HEK293 (cell line): ENCODE measurements at regions not wholly inside any gene's neighbourhood (a gene's known extent, or its start where the extent isn't known, plus 50 kb on each side); places are given as distances from the start of the nearest gene placed in this dataset.
A peak's percentile ranks its signal among the peaks of the same experiment; 100 is the strongest.

Experiments used
- KLF7 ChIP-seq: fragments of 450-650 bp; formaldehyde crosslinking; IDR thresholded peaks from 2 replicates; pipeline ENCODE4 v1.5.1; 2016; ENCODE audit warnings: missing biosample characterization, missing genetic modification characterization, borderline replicate concordance
- MEIS1 ChIP-seq: sonication (generic); formaldehyde crosslinking; IDR thresholded peaks from 2 replicates; pipeline ENCODE4 v1.8.1; 2022; ENCODE audit warnings: missing genetic modification reagents, mild to moderate bottlenecking, borderline replicate concordance
- MZF1 ChIP-seq: fragments of 450-650 bp; formaldehyde crosslinking; IDR thresholded peaks from 2 replicates; pipeline ENCODE4 v1.5.1; 2017; ENCODE audit warnings: missing biosample characterization, missing genetic modification characterization, borderline replicate concordance
- OVOL3 ChIP-seq: fragments of 450-650 bp; formaldehyde crosslinking; IDR thresholded peaks from 2 replicates; pipeline ENCODE4 v1.5.1; 2016; ENCODE audit warnings: missing biosample characterization, missing genetic modification characterization
- SP3 ChIP-seq: fragments of 450-650 bp; formaldehyde crosslinking; IDR thresholded peaks from 2 replicates; pipeline ENCODE4 v1.5.1; 2016; ENCODE audit warnings: missing biosample characterization, missing genetic modification characterization
- ZBTB7A ChIP-seq: fragments of 450-650 bp; formaldehyde crosslinking; IDR thresholded peaks from 2 replicates; pipeline ENCODE4 v1.5.1; 2016; ENCODE audit warnings: low read depth, missing biosample characterization, missing genetic modification characterization
- ZFP41 ChIP-seq: fragments of 450-650 bp; formaldehyde crosslinking; IDR thresholded peaks from 2 replicates; pipeline ENCODE4 v1.5.1; 2016; ENCODE audit warnings: missing biosample characterization, missing genetic modification characterization, borderline replicate concordance
- ZNF132 ChIP-seq: fragments of 450-650 bp; formaldehyde crosslinking; IDR thresholded peaks from 2 replicates; pipeline ENCODE4 v1.5.1; 2017; ENCODE audit warnings: missing biosample characterization, missing genetic modification characterization, borderline replicate concordance
- ZNF157 ChIP-seq: fragments of 450-650 bp; formaldehyde crosslinking; IDR thresholded peaks from 2 replicates; pipeline ENCODE4 v1.5.1; 2016; ENCODE audit warnings: missing biosample characterization, missing genetic modification characterization
- ZNF2 ChIP-seq: fragments of 450-650 bp; formaldehyde crosslinking; IDR thresholded peaks from 2 replicates; pipeline ENCODE4 v1.5.1; 2016; ENCODE audit warnings: missing biosample characterization, missing genetic modification characterization
- ZNF202 ChIP-seq: fragments of 450-650 bp; formaldehyde crosslinking; IDR thresholded peaks from 2 replicates; pipeline ENCODE4 v1.5.1; 2016; ENCODE audit warnings: missing biosample characterization, missing genetic modification characterization, borderline replicate concordance
- ZNF311 ChIP-seq: fragments of 450-650 bp; formaldehyde crosslinking; IDR thresholded peaks from 2 replicates; pipeline ENCODE4 v1.5.1; 2017; ENCODE audit warnings: missing biosample characterization, missing genetic modification characterization, borderline replicate concordance
- ZNF473 ChIP-seq: fragments of 450-650 bp; formaldehyde crosslinking; IDR thresholded peaks from 2 replicates; pipeline ENCODE4 v1.5.1; 2017; ENCODE audit warnings: missing biosample characterization, missing genetic modification characterization
- ZNF621 ChIP-seq: fragments of 450-650 bp; formaldehyde crosslinking; IDR thresholded peaks from 2 replicates; pipeline ENCODE4 v1.5.1; 2017; ENCODE audit warnings: missing biosample characterization, missing genetic modification characterization
- ZNF670 ChIP-seq: fragments of 450-650 bp; formaldehyde crosslinking; IDR thresholded peaks from 2 replicates; pipeline ENCODE4 v1.5.1; 2016; ENCODE audit warnings: missing biosample characterization, missing genetic modification characterization, low read depth
- ZNF747 ChIP-seq: fragments of 450-650 bp; formaldehyde crosslinking; IDR thresholded peaks from 2 replicates; pipeline ENCODE4 v1.5.1; 2016; ENCODE audit warnings: missing biosample characterization, missing genetic modification characterization
- ZNF792 ChIP-seq: fragments of 450-650 bp; formaldehyde crosslinking; IDR thresholded peaks from 2 replicates; pipeline ENCODE4 v1.5.1; 2016; ENCODE audit warnings: missing biosample characterization, missing genetic modification characterization
- TF ChIP-seq, protein P1 (sequence below): fragments of 450-650 bp; formaldehyde crosslinking; IDR thresholded peaks from 2 replicates; pipeline ENCODE4 v1.5.1; 2016; ENCODE audit warnings: missing biosample characterization, missing genetic modification characterization, borderline replicate concordance
- TF ChIP-seq, protein P2 (sequence below): fragments of 450-650 bp; formaldehyde crosslinking; IDR thresholded peaks from 2 replicates; pipeline ENCODE4 v1.5.1; 2016; ENCODE audit warnings: missing biosample characterization, missing genetic modification characterization
- TF ChIP-seq, protein P3 (sequence below): IDR thresholded peaks from 2 replicates; pipeline ENCODE4 v1.6.1; 2011; ENCODE audit warnings: mild to moderate bottlenecking, low read depth, low read length, borderline replicate concordance
- TF ChIP-seq, protein P4 (sequence below): fragments of 450-650 bp; formaldehyde crosslinking; optimal IDR thresholded peaks from 2 replicates; pipeline ENCODE3; 2016; ENCODE audit warnings: missing biosample characterization, mild to moderate bottlenecking, missing genetic modification characterization
- TF ChIP-seq, protein P5 (sequence below): fragments of 450-650 bp; formaldehyde crosslinking; IDR thresholded peaks from 2 replicates; pipeline ENCODE4 v1.5.1; 2017; ENCODE audit warnings: missing biosample characterization, missing genetic modification characterization
- TF ChIP-seq, protein P6 (sequence below): fragments of 450-650 bp; formaldehyde crosslinking; IDR thresholded peaks from 2 replicates; pipeline ENCODE4 v1.5.1; 2016; ENCODE audit warnings: missing biosample characterization, missing genetic modification characterization
- TF ChIP-seq, protein P7 (sequence below): fragments of 450-650 bp; formaldehyde crosslinking; IDR thresholded peaks from 2 replicates; pipeline ENCODE4 v1.5.1; 2016; ENCODE audit warnings: missing biosample characterization, missing genetic modification characterization

DNA sequence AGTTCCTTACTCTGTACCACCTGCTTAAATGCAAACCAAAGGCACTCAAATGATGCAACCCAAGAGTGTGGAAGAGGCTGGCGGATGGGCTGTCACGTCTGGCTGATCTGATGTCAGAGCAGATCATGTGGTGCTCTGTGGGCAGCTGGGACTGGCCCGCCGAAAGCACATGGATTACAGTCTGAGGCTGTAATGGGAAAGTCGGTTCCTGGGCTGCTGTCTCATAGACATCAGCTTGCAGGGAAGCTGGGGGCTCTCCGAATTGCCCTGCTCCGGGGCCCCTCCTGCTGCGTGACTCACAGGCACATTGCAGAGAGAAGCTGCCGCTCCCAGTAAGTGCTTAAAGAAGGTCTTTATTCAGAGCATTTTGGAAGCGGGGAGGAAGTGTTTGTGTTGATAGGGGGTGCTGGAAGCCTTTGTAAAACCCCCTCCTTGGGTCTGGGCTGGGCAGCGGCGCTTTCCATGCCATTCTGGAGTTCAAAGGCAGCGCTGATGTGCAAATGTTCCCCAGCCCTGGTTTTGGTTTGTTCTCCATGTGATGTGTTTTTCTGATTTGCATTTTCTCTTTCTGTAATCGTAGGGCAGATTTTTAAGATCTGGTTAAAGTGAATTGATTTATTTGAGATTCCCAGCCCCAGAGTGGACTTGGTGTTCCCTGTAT, 181.1 kb downstream of the LARP7 start (continued):
- TF ChIP-seq, protein P1, sequence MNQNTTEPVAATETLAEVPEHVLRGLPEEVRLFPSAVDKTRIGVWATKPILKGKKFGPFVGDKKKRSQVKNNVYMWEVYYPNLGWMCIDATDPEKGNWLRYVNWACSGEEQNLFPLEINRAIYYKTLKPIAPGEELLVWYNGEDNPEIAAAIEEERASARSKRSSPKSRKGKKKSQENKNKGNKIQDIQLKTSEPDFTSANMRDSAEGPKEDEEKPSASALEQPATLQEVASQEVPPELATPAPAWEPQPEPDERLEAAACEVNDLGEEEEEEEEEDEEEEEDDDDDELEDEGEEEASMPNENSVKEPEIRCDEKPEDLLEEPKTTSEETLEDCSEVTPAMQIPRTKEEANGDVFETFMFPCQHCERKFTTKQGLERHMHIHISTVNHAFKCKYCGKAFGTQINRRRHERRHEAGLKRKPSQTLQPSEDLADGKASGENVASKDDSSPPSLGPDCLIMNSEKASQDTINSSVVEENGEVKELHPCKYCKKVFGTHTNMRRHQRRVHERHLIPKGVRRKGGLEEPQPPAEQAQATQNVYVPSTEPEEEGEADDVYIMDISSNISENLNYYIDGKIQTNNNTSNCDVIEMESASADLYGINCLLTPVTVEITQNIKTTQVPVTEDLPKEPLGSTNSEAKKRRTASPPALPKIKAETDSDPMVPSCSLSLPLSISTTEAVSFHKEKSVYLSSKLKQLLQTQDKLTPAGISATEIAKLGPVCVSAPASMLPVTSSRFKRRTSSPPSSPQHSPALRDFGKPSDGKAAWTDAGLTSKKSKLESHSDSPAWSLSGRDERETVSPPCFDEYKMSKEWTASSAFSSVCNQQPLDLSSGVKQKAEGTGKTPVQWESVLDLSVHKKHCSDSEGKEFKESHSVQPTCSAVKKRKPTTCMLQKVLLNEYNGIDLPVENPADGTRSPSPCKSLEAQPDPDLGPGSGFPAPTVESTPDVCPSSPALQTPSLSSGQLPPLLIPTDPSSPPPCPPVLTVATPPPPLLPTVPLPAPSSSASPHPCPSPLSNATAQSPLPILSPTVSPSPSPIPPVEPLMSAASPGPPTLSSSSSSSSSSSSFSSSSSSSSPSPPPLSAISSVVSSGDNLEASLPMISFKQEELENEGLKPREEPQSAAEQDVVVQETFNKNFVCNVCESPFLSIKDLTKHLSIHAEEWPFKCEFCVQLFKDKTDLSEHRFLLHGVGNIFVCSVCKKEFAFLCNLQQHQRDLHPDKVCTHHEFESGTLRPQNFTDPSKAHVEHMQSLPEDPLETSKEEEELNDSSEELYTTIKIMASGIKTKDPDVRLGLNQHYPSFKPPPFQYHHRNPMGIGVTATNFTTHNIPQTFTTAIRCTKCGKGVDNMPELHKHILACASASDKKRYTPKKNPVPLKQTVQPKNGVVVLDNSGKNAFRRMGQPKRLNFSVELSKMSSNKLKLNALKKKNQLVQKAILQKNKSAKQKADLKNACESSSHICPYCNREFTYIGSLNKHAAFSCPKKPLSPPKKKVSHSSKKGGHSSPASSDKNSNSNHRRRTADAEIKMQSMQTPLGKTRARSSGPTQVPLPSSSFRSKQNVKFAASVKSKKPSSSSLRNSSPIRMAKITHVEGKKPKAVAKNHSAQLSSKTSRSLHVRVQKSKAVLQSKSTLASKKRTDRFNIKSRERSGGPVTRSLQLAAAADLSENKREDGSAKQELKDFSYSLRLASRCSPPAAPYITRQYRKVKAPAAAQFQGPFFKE (tag by site-specific recombination): no peak
- TF ChIP-seq, protein P2, sequence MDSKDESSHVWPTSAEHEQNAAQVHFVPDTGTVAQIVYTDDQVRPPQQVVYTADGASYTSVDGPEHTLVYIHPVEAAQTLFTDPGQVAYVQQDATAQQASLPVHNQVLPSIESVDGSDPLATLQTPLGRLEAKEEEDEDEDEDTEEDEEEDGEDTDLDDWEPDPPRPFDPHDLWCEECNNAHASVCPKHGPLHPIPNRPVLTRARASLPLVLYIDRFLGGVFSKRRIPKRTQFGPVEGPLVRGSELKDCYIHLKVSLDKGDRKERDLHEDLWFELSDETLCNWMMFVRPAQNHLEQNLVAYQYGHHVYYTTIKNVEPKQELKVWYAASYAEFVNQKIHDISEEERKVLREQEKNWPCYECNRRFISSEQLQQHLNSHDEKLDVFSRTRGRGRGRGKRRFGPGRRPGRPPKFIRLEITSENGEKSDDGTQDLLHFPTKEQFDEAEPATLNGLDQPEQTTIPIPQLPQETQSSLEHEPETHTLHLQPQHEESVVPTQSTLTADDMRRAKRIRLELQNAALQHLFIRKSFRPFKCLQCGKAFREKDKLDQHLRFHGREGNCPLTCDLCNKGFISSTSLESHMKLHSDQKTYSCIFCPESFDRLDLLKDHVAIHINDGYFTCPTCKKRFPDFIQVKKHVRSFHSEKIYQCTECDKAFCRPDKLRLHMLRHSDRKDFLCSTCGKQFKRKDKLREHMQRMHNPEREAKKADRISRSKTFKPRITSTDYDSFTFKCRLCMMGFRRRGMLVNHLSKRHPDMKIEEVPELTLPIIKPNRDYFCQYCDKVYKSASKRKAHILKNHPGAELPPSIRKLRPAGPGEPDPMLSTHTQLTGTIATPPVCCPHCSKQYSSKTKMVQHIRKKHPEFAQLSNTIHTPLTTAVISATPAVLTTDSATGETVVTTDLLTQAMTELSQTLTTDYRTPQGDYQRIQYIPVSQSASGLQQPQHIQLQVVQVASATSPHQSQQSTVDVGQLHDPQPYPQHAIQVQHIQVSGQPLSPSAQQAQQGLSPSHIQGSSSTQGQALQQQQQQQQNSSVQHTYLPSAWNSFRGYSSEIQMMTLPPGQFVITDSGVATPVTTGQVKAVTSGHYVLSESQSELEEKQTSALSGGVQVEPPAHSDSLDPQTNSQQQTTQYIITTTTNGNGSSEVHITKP (tag by site-specific recombination): peak; percentile 91
- no peak for TF ChIP-seq ZFP41 (tag by site-specific recombination)
- TF ChIP-seq KLF7: no peak
- TF ChIP-seq ZNF132 (tag by site-specific recombination): no peak
- TF ChIP-seq, protein P3, sequence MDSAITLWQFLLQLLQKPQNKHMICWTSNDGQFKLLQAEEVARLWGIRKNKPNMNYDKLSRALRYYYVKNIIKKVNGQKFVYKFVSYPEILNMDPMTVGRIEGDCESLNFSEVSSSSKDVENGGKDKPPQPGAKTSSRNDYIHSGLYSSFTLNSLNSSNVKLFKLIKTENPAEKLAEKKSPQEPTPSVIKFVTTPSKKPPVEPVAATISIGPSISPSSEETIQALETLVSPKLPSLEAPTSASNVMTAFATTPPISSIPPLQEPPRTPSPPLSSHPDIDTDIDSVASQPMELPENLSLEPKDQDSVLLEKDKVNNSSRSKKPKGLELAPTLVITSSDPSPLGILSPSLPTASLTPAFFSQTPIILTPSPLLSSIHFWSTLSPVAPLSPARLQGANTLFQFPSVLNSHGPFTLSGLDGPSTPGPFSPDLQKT: no peak
- no peak for TF ChIP-seq MEIS1 (CRISPR knock-in tag)
- no peak for TF ChIP-seq ZNF311
- TF ChIP-seq ZNF621 (tag by site-specific recombination): no peak
- no peak for TF ChIP-seq ZNF202 (tag by site-specific recombination)
- 0 out of 2 replicates have a peak, but pooled peaks have one; percentile 20 for TF ChIP-seq ZNF2
- TF ChIP-seq, protein P4, sequence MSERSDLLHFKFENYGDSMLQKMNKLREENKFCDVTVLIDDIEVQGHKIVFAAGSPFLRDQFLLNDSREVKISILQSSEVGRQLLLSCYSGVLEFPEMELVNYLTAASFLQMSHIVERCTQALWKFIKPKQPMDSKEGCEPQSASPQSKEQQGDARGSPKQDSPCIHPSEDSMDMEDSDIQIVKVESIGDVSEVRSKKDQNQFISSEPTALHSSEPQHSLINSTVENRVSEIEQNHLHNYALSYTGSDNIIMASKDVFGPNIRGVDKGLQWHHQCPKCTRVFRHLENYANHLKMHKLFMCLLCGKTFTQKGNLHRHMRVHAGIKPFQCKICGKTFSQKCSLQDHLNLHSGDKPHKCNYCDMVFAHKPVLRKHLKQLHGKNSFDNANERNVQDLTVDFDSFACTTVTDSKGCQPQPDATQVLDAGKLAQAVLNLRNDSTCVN (tag by site-specific recombination): no peak
- TF ChIP-seq SP3 (tag by site-specific recombination): peak; percentile 15; the same call in 1 of the 2 replicates
- no peak for TF ChIP-seq MZF1 (tag by site-specific recombination)
- peak; percentile 97 for TF ChIP-seq ZNF792 (tag by site-specific recombination)
- TF ChIP-seq ZNF157 (tag by site-specific recombination): no peak
- TF ChIP-seq, protein P5, sequence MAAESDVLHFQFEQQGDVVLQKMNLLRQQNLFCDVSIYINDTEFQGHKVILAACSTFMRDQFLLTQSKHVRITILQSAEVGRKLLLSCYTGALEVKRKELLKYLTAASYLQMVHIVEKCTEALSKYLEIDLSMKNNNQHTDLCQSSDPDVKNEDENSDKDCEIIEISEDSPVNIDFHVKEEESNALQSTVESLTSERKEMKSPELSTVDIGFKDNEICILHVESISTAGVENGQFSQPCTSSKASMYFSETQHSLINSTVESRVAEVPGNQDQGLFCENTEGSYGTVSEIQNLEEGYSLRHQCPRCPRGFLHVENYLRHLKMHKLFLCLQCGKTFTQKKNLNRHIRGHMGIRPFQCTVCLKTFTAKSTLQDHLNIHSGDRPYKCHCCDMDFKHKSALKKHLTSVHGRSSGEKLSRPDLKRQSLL: no peak
- TF ChIP-seq ZNF670 (tag by site-specific recombination): no peak
- TF ChIP-seq, protein P6, sequence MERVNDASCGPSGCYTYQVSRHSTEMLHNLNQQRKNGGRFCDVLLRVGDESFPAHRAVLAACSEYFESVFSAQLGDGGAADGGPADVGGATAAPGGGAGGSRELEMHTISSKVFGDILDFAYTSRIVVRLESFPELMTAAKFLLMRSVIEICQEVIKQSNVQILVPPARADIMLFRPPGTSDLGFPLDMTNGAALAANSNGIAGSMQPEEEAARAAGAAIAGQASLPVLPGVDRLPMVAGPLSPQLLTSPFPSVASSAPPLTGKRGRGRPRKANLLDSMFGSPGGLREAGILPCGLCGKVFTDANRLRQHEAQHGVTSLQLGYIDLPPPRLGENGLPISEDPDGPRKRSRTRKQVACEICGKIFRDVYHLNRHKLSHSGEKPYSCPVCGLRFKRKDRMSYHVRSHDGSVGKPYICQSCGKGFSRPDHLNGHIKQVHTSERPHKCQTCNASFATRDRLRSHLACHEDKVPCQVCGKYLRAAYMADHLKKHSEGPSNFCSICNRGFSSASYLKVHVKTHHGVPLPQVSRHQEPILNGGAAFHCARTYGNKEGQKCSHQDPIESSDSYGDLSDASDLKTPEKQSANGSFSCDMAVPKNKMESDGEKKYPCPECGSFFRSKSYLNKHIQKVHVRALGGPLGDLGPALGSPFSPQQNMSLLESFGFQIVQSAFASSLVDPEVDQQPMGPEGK (tag by site-specific recombination): peak; percentile 89
- TF ChIP-seq, protein P7, sequence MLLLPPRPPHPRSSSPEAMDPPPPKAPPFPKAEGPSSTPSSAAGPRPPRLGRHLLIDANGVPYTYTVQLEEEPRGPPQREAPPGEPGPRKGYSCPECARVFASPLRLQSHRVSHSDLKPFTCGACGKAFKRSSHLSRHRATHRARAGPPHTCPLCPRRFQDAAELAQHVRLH (tag by site-specific recombination): no peak
- TF ChIP-seq OVOL3 (tag by site-specific recombination): no peak
- TF ChIP-seq ZBTB7A (tag by site-specific recombination): no peak
- no peak for TF ChIP-seq ZNF747
- no peak for TF ChIP-seq ZNF473 (tag by site-specific recombination)
